Choroid plexus epithelial cell (primary cell): ENCODE measurements at regions not wholly inside any gene's neighbourhood (a gene's known extent, or its start where the extent isn't known, plus 50 kb on each side); places are given as distances from the start of the nearest gene placed in this dataset.

Experiments used
- DNase-seq: peaks from one replicate; pipeline ENCODE4 v3.0.0-alpha.2; 2010; ENCODE audit warnings: low read depth
- H3K4me3 ChIP-seq: 2 replicates; pipeline ENCODE4 v1.5.1; 2011; ENCODE audit warnings: low read depth, mild to moderate bottlenecking, control low read depth, low read length, moderate library complexity
- TF ChIP-seq, protein P1 (sequence below): conservative IDR thresholded peaks from 2 replicates; pipeline ENCODE4 v1.5.1; 2011; ENCODE audit warnings: low read depth, mild to moderate bottlenecking, control low read depth, inconsistent platforms, low read length, moderate library complexity

DNA sequence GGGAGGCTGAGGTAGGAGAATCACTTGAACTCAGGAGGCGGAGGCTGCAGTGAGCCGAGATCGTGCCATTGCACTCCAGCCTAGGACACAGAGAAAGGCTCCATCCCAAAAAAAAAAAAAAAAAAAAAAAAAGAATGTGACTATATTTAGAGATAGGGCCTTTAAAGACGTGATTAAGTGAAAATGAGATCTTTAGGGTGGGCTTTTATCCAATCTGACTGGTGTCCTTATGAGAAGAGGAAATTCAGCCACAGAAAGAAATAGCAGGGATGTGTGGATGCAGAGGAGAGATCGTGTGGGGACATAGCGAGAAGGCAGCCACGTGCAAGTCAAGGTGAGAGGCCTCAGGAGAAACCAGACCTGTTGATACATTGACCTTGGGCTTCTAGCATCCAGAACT lies 69.9 kb upstream of the ACSL3 start:
- no peak overlapping the region for H3K4me3 ChIP-seq
- TF ChIP-seq, protein P1, sequence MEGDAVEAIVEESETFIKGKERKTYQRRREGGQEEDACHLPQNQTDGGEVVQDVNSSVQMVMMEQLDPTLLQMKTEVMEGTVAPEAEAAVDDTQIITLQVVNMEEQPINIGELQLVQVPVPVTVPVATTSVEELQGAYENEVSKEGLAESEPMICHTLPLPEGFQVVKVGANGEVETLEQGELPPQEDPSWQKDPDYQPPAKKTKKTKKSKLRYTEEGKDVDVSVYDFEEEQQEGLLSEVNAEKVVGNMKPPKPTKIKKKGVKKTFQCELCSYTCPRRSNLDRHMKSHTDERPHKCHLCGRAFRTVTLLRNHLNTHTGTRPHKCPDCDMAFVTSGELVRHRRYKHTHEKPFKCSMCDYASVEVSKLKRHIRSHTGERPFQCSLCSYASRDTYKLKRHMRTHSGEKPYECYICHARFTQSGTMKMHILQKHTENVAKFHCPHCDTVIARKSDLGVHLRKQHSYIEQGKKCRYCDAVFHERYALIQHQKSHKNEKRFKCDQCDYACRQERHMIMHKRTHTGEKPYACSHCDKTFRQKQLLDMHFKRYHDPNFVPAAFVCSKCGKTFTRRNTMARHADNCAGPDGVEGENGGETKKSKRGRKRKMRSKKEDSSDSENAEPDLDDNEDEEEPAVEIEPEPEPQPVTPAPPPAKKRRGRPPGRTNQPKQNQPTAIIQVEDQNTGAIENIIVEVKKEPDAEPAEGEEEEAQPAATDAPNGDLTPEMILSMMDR: no peak
- no peak for DNase-seq

DNA sequence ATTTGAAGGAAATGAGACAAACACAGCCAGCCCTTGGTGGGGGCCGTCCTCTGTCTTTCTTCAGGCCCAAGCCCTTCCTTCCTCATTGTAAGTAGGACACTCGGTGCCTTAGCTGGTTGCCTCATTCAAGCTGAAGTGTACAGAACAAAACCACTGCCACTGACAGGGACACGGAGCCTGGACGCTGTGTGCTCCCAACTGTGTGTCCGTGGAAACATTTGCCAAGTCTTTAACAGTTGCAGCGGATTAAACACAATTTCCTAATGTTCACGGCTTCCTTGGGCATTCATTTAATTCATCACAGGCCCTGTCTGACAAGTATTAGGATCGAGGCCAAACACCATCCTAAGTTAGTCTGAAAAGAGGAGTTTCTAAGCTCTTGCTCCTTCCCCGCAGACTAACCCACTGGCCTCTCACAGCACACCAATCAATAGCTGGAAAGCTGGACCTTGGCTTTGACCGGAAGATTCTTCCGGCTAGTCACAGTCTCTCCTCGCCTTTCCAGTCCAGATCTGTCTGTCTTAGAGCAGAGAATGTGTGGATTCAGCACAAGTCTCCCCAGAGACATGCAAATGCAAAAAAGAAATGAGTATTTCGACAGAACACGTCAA lies 68.7 kb upstream of the ACSL3 start:
- H3K4me3 ChIP-seq: no peak overlapping the region
- TF ChIP-seq, protein P1: no peak
- DNase-seq: no peak

DNA sequence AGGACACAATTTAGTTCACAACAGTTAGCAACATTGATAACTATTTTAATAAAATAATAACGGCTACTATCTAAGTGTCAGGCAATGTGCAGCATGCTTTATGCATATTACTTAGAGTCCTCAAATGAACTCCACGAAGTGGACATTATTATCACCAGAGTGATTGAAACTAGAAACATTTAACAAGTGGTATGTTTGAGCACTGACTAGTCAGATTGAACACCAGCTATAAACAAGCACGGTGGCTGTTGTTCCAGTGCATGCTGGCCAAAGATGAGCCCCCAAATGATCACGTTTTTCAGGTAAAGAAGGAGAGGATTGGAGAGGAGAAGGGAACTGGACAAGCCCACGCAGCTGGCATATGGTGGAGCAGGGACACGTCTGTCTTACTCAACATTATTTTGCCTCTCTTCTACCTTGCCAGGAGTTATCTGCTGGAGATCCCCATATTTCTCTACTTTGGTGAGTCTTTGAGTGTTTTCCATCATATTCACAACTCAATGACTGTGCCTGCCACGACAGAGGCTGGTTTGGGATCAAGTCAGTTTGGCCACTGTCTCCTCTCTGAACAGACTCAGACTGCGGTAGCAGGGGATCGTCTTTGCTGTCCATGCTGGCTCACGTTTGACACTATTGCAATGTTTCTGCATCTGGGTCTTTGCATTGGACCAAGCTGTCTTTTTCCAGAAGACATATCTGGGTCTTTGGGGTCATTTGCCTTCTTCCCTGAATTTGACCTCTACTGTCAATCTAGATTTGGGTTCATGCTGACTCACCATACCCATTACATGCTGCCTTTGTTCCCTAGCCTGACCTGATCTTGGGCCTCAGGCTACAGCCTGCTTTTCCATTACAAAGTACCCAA lies 66.0 kb upstream of the ACSL3 start:
- no peak for DNase-seq
- H3K4me3 ChIP-seq: no peak overlapping the region
- TF ChIP-seq, protein P1: no peak

DNA sequence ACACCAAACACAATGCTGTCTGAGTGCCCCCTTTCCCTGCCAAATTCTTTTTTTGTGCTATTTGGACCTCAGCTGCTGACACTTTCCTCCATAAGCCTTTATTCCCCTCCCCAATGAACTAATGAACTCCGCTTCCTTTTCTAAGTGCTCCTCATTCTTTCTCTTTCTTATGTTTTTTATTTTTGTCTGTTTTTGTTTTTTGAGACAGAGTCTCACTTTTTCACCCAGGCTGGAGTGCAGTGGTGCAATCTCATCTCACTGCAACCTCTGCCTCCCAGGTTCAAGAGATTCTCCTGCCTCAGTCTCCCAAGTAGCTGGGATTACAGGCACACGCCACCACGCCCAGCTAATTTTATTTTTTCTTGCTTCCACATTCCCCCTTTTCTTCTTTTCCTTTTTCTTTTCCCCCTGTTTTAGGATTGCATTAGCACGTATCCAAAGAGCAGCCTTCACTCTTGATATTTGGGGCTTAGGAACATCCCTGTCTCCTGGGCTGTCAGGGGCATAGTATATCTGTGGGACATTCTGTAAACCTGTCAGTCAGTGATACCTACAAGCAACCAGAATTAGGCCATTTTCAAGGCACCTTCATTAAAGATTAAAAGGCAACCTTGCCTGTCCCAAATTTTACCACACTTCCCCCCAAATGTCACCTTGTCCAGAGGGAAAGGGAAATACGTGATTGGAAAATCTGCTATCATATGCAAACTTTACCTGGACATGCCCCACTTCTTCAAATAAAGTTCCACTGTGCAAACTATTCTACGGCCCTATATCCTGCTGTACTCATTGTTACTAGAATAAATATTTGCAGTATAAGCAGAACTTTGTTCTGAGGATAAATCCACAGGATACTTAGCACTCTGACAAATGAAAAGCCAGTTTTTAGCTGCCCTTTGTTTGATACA lies 65.1 kb upstream of the ACSL3 start:
- H3K4me3 ChIP-seq: no peak overlapping the region
- TF ChIP-seq, protein P1: no peak
- DNase-seq: no peak

DNA sequence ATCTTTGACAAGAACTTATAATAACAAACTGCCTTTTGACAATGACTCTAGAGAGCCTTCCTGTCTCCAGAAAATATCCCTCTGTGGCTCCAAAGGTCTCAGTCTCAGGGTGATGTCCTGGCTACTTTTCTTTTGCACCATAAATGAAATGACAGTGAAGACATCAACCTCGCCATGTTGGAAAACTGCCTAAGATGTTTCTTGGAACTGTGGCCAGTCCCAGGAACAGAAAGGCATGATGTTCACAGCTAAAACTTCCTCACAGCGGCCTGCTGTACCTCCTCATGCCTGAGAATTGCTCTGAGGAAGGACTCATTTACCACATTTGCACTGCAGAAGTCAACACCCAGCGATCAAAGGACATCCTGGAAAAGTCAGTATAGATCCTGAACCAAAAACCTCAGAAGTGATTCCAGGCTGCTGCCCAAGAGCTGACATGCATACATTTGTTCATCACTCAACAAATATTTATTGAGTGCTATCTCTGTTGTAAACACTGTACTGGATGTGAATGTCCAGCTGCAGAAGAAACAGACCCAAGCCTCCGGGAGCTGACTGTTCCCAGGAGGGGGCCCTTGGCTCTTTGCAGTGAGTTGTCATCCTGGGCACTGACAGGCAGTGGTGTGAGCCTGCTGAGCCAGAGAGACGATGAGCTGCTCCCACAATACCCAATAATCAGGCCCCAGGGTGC lies 64.3 kb upstream of the ACSL3 start:
- peak; percentile 68 for DNase-seq
- TF ChIP-seq, protein P1: no peak
- H3K4me3 ChIP-seq: no peak overlapping the region

DNA sequence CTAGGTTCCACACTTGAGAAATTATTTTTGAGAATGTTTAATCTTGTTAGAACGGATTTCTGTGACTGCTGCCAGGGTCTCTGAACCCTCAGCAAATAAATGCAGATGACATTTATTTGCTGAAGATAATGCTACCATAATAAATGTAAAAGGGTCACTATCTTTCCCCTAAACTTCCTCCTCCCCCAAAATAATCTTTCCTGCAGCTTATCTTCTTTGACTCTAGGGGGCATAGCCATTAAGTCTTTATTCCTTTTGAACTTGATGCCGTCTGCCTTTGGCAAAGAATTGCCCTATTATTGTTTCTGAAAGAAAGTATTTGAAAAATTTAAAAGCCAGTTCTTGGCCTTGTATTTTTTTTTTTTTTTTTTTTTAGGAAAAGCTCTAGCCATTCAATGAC lies 63.6 kb upstream of the ACSL3 start:
- TF ChIP-seq, protein P1: peak; percentile 52
- no peak overlapping the region for H3K4me3 ChIP-seq
- peak; percentile 61 for DNase-seq
